ENCODE measurements at regions not wholly inside any gene's neighbourhood (a gene's known extent, or its start where the extent isn't known, plus 50 kb on each side); places are given as distances from the start of the nearest gene placed in this dataset.

DNA sequence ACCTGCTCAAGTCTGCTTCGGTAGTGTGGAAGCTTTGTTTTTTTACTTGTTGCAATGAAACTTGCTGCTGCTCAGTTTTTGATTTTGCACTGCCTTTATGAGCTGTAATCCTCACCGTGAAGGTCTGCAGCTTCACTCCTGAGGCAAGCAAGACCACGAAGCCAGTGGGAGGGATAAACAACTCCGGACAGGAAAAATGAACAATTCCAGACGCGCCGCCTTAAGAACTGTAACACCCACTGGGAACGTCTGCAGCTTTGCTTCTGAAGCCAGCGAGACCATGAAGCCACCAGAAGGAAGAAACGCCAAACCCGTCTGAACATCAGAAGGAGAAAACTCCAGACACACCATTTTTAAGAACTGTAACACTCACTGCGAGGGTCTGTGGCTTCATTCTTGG, 245.7 kb upstream of the REG3G start:
- no TSS peak for BruUV-seq (replicated peaks)
- Histone ChIP-seq H3K9me2 (ENCODE audit: insufficient read depth) (no peaks in the 10 kb centered on the region), H3K4me1 (replicated peaks; ENCODE audit: insufficient read depth) (no peaks in the 10 kb centered on the region), H3K36me3 (ENCODE audit: low read depth) (no peaks in the 10 kb centered on the region), H3K79me2 (ENCODE audit: low read depth) (no peaks in the 10 kb centered on the region), H3F3A (ENCODE audit: insufficient read depth, low read depth) (no peaks in the 10 kb centered on the region), H3K27ac (no peak overlapping the region), H3K27me3 (ENCODE audit: insufficient read depth, low read depth) (no peaks in the 10 kb centered on the region), H3K9me3 (ENCODE audit: insufficient read depth, low read depth) (no peaks in the 10 kb centered on the region), H4K20me1 (ENCODE audit: insufficient read depth) (no peaks in the 10 kb centered on the region), H3K4me3 (no peak overlapping the region), H2AFZ (no peak overlapping the region), H3K4me2 (no peak overlapping the region)
- intact Hi-C loops (cut with micrococcal nuclease; ENCODE audit: unreplicated experiment), result no loop called here
- TF ChIP-seq, protein P1, sequence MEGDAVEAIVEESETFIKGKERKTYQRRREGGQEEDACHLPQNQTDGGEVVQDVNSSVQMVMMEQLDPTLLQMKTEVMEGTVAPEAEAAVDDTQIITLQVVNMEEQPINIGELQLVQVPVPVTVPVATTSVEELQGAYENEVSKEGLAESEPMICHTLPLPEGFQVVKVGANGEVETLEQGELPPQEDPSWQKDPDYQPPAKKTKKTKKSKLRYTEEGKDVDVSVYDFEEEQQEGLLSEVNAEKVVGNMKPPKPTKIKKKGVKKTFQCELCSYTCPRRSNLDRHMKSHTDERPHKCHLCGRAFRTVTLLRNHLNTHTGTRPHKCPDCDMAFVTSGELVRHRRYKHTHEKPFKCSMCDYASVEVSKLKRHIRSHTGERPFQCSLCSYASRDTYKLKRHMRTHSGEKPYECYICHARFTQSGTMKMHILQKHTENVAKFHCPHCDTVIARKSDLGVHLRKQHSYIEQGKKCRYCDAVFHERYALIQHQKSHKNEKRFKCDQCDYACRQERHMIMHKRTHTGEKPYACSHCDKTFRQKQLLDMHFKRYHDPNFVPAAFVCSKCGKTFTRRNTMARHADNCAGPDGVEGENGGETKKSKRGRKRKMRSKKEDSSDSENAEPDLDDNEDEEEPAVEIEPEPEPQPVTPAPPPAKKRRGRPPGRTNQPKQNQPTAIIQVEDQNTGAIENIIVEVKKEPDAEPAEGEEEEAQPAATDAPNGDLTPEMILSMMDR (conservative IDR thresholded peaks at IDR 0.05), result no peak
- TF ChIP-seq EZH2 (IDR thresholded peaks at IDR 0.05; ENCODE audit: low read depth), result no peak
- ChIA-PET CTCF (no interaction called here), POLR2A (ENCODE audit: unreplicated experiment) (no interaction called here)
- DNase-seq, result no peak

DNA sequence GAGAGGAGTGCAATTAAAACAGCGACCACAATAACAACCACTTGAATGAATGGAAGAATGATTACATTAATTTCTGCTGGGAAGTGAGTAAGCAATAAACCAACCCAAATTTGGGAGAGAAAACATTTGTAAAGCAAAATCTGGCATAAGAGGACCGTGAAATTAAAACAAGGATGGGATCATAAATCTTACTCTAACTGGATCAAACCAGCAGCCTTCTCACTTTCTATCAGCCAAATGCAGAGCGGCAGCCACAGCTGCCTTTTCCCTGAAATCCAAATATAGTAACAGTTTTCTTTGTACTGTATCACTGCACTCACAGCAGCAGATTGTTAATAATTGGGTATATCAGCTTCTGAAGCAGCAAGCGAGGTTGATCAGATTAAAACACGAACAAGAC, 245.2 kb upstream of the REG3G start:
- intact Hi-C loops (cut with micrococcal nuclease; ENCODE audit: unreplicated experiment), result no loop called here
- POLR2A ChIA-PET (ENCODE audit: unreplicated experiment), result no interaction called here
- no TSS peak for BruUV-seq (replicated peaks)
- H2AFZ ChIP-seq, result no peak overlapping the region
- CTCF ChIA-PET, result no interaction called here
- H3K9me3 ChIP-seq (ENCODE audit: insufficient read depth, low read depth), result no peaks in the 10 kb centered on the region
- H3K4me2 ChIP-seq, result no peak overlapping the region
- no peaks in the 10 kb centered on the region for H3F3A ChIP-seq (ENCODE audit: insufficient read depth, low read depth)
- H3K27me3 ChIP-seq (ENCODE audit: insufficient read depth, low read depth), result no peaks in the 10 kb centered on the region
- H4K20me1 ChIP-seq (ENCODE audit: insufficient read depth), result no peaks in the 10 kb centered on the region
- no peaks in the 10 kb centered on the region for H3K9me2 ChIP-seq (ENCODE audit: insufficient read depth)
- no peak for DNase-seq
- H3K4me3 ChIP-seq, result no peak overlapping the region
- no peak overlapping the region for H3K27ac ChIP-seq
- H3K36me3 ChIP-seq (ENCODE audit: low read depth), result no peaks in the 10 kb centered on the region
- TF ChIP-seq, protein P1 (conservative IDR thresholded peaks at IDR 0.05), result no peak
- no peak for TF ChIP-seq EZH2 (IDR thresholded peaks at IDR 0.05; ENCODE audit: low read depth)
- no peaks in the 10 kb centered on the region for H3K79me2 ChIP-seq (ENCODE audit: low read depth)
- no peaks in the 10 kb centered on the region for H3K4me1 ChIP-seq (replicated peaks; ENCODE audit: insufficient read depth)

DNA sequence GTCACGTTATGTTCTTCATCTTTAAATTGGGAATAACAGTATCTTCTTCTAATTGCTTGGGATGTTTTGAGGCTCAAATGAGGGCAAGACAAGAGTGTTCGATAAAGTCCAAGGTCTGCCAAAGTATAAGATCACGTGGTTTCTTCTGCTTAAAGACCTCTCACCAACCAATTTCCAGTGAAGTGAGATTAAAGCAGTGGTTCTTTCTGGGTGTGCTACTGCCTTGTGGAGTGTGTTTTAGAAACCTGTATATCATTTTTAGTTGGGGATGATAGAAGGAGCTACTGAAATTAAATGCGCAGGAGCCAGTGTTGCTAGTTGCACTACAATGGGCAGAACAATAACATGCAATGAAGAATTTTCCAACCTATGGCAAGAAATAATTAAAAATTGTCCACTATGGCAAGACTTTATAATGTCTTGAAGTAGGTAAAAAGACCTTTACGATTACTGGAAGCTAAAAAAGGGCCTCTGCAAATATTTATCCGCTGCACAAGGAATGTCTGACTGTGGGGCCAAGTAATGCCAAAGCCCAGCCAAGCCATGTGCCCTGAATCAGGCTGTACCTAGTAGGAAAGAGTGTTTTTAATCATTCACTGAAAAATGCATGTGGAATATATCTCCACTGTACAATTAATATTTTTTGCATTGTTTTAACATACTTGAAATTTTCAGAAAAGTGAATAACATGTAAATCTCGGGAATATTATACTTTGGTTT, 244.5 kb upstream of the REG3G start:
- ChIA-PET POLR2A (ENCODE audit: unreplicated experiment) (no interaction called here), CTCF (no interaction called here)

More for the DNA sequence above, 244.5 kb upstream of the REG3G start:
- TF ChIP-seq, protein P1 (conservative IDR thresholded peaks at IDR 0.05), result no peak
- no peak for TF ChIP-seq EZH2 (IDR thresholded peaks at IDR 0.05; ENCODE audit: low read depth)
- intact Hi-C loops (cut with micrococcal nuclease; ENCODE audit: unreplicated experiment), result no loop called here
- H3K4me2 ChIP-seq, result no peak overlapping the region
- H2AFZ ChIP-seq, result no peak overlapping the region
- no peak overlapping the region for H3K27ac ChIP-seq
- no peak for DNase-seq
- no peaks in the 10 kb centered on the region for H3F3A ChIP-seq (ENCODE audit: insufficient read depth, low read depth)
- no peaks in the 10 kb centered on the region for H3K9me2 ChIP-seq (ENCODE audit: insufficient read depth)
- no peaks in the 10 kb centered on the region for H3K27me3 ChIP-seq (ENCODE audit: insufficient read depth, low read depth)
- BruUV-seq (replicated peaks), result no TSS peak
- H3K79me2 ChIP-seq (ENCODE audit: low read depth), result no peaks in the 10 kb centered on the region
- H4K20me1 ChIP-seq (ENCODE audit: insufficient read depth), result no peaks in the 10 kb centered on the region
- no peaks in the 10 kb centered on the region for H3K4me1 ChIP-seq (replicated peaks; ENCODE audit: insufficient read depth)
- no peaks in the 10 kb centered on the region for H3K36me3 ChIP-seq (ENCODE audit: low read depth)
- H3K4me3 ChIP-seq, result no peak overlapping the region
- no peaks in the 10 kb centered on the region for H3K9me3 ChIP-seq (ENCODE audit: insufficient read depth, low read depth)

Measured in PC-9 (cell line).